ENCODE measurements at regions not wholly inside any gene's neighbourhood (a gene's known extent, or its start where the extent isn't known, plus 50 kb on each side); places are given as distances from the start of the nearest gene placed in this dataset.

GRCh38 chrX:63525491-63525890 lies 174.4 kb upstream of the SPIN4 start (continued):
- TF ChIP-seq, protein P1, sequence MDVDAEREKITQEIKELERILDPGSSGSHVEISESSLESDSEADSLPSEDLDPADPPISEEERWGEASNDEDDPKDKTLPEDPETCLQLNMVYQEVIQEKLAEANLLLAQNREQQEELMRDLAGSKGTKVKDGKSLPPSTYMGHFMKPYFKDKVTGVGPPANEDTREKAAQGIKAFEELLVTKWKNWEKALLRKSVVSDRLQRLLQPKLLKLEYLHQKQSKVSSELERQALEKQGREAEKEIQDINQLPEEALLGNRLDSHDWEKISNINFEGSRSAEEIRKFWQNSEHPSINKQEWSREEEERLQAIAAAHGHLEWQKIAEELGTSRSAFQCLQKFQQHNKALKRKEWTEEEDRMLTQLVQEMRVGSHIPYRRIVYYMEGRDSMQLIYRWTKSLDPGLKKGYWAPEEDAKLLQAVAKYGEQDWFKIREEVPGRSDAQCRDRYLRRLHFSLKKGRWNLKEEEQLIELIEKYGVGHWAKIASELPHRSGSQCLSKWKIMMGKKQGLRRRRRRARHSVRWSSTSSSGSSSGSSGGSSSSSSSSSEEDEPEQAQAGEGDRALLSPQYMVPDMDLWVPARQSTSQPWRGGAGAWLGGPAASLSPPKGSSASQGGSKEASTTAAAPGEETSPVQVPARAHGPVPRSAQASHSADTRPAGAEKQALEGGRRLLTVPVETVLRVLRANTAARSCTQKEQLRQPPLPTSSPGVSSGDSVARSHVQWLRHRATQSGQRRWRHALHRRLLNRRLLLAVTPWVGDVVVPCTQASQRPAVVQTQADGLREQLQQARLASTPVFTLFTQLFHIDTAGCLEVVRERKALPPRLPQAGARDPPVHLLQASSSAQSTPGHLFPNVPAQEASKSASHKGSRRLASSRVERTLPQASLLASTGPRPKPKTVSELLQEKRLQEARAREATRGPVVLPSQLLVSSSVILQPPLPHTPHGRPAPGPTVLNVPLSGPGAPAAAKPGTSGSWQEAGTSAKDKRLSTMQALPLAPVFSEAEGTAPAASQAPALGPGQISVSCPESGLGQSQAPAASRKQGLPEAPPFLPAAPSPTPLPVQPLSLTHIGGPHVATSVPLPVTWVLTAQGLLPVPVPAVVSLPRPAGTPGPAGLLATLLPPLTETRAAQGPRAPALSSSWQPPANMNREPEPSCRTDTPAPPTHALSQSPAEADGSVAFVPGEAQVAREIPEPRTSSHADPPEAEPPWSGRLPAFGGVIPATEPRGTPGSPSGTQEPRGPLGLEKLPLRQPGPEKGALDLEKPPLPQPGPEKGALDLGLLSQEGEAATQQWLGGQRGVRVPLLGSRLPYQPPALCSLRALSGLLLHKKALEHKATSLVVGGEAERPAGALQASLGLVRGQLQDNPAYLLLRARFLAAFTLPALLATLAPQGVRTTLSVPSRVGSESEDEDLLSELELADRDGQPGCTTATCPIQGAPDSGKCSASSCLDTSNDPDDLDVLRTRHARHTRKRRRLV (CRISPR knock-in tag; IDR thresholded peaks at IDR 0.05), result no peak
- TF ChIP-seq ATF1 (CRISPR knock-in tag; IDR thresholded peaks at IDR 0.05) (no peak), NFKBIZ (CRISPR knock-in tag; IDR thresholded peaks at IDR 0.05) (no peak), ZNF564 (CRISPR knock-in tag; IDR thresholded peaks at IDR 0.05) (no peak), ZSCAN12 (CRISPR knock-in tag; IDR thresholded peaks at IDR 0.05) (no peak), KLF6 (CRISPR knock-in tag; IDR thresholded peaks at IDR 0.05) (no peak), SNAPC2 (CRISPR knock-in tag; IDR thresholded peaks at IDR 0.05) (no peak), ZNF891 (CRISPR knock-in tag; IDR thresholded peaks at IDR 0.05) (no peak), ZSCAN31 (CRISPR knock-in tag; IDR thresholded peaks at IDR 0.05; ENCODE audit: low read depth) (no peak), MTA3 (CRISPR knock-in tag; IDR thresholded peaks at IDR 0.05) (no peak)
- TF ChIP-seq, protein P2, sequence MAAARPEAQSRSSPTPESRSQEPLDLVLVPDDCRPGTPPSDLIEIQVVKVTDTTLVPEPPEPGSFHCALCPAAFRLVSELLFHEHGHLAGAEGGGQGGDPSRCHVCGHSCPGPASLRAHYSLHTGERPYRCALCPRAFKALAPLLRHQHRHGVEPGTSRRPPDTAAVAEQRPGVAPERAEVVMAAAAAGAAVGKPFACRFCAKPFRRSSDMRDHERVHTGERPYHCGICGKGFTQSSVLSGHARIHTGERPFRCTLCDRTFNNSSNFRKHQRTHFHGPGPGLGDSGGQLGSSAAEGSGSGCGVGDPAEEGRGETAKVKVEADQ (CRISPR knock-in tag; IDR thresholded peaks at IDR 0.05; ENCODE audit: borderline replicate concordance), result no peak

Data from HepG2 (cell line).